GM23338 (cell line): ENCODE measurements at regions not wholly inside any gene's neighbourhood (a gene's known extent, or its start where the extent isn't known, plus 50 kb on each side); places are given as distances from the start of the nearest gene placed in this dataset.

Source experiments
- ATAC-seq: fragments of 200-7000 bp; cut with Tn5 transposase; 3 replicates; pipeline ENCODE4 v1.9.1; 2020
- DNase-seq: peaks from one replicate; pipeline ENCODE4 v3.0.0-alpha.2; 2015; ENCODE audit warnings: low spot score
- H2AFZ ChIP-seq: fragments of 200-600 bp; sonication (generic); 2 replicates; pipeline ENCODE4 v1.8.0; 2016; ENCODE audit warnings: antibody characterized with exemption, mild to moderate bottlenecking, moderate library complexity
- H3F3A ChIP-seq: fragments of 200-600 bp; sonication (generic); replicated peaks from 2 replicates; pipeline ENCODE4 v1.8.0; 2017; ENCODE audit warnings: antibody characterized with exemption, mixed run types, low read depth
- H3K27ac ChIP-seq: fragments of 200-600 bp; sonication (generic); 2 replicates; pipeline ENCODE4 v1.6.1; 2016; ENCODE audit warnings: low read depth
- H3K27me3 ChIP-seq: fragments of 200-600 bp; sonication (generic); 2 replicates; pipeline ENCODE4 v1.8.0; 2016; ENCODE audit warnings: mild to moderate bottlenecking, mixed run types, moderate library complexity; ENCODE audit not compliant: insufficient read depth
- H3K36me3 ChIP-seq: fragments of 200-600 bp; sonication (generic); 2 replicates; pipeline ENCODE4 v1.8.0; 2016; ENCODE audit warnings: mild to moderate bottlenecking; ENCODE audit not compliant: insufficient read depth
- H3K4me1 ChIP-seq: fragments of 200-600 bp; sonication (generic); 2 replicates; pipeline ENCODE4 v1.8.0; 2016; ENCODE audit warnings: mild to moderate bottlenecking, moderate library complexity; ENCODE audit not compliant: insufficient read depth
- H3K4me2 ChIP-seq: fragments of 200-600 bp; sonication (generic); 2 replicates; pipeline ENCODE4 v1.7.1; 2017; ENCODE audit warnings: mixed run types
- H3K4me3 ChIP-seq: fragments of 200-600 bp; sonication (generic); 2 replicates; pipeline ENCODE4 v1.6.1; 2016; ENCODE audit warnings: mixed run types
- H3K79me2 ChIP-seq: fragments of 200-600 bp; sonication (generic); replicated peaks from 2 replicates; pipeline ENCODE4 v1.8.0; 2017; ENCODE audit warnings: mild to moderate bottlenecking; ENCODE audit not compliant: insufficient read depth
- H3K9me2 ChIP-seq: fragments of 200-600 bp; sonication (generic); 2 replicates; pipeline ENCODE4 v1.8.0; 2017; ENCODE audit not compliant: insufficient read depth
- H4K20me1 ChIP-seq: fragments of 200-600 bp; sonication (generic); replicated peaks from 2 replicates; pipeline ENCODE4 v1.8.0; 2017; ENCODE audit warnings: mild to moderate bottlenecking; ENCODE audit not compliant: insufficient read depth
- H3K27ac Mint-ChIP-seq: 2 replicates; pipeline ENCODE4 v1.8.0; 2020; ENCODE audit warnings: inconsistent platforms, mild to moderate bottlenecking, moderate library complexity, mixed read lengths
- H3K27me3 Mint-ChIP-seq: 3 replicates; pipeline ENCODE4 v1.8.0; 2022; ENCODE audit warnings: low read depth, mild to moderate bottlenecking, moderate library complexity, mixed read lengths, inconsistent platforms; ENCODE audit not compliant: insufficient read depth, poor library complexity
- H3K36me3 Mint-ChIP-seq: 3 replicates; pipeline ENCODE4 v1.8.0; 2021; ENCODE audit warnings: low read depth, mild to moderate bottlenecking, inconsistent platforms, moderate library complexity, mixed read lengths
- H3K4me1 Mint-ChIP-seq: 3 replicates; pipeline ENCODE4 v1.8.0; 2020; ENCODE audit warnings: mild to moderate bottlenecking, inconsistent platforms, mixed read lengths
- H3K4me3 Mint-ChIP-seq: 3 replicates; pipeline ENCODE4 v1.8.0; 2021; ENCODE audit warnings: moderate library complexity, mild to moderate bottlenecking, inconsistent platforms, mixed read lengths
- H3K9me3 Mint-ChIP-seq: 3 replicates; pipeline ENCODE4 v1.8.0; 2020; ENCODE audit warnings: moderate library complexity, mild to moderate bottlenecking, inconsistent platforms, mixed read lengths
- CTCF ChIP-seq, 2 experiments: fragments of 200-600 bp in 1 of 2; sonication (generic) in 1 of 2; conservative IDR thresholded peaks; 2 replicates each; pipeline versions ENCODE4 v1.5.1 to v1.6.1; 2016 to 2017; ENCODE audit warnings: antibody characterized with exemption in 2 of 2, low read depth in 2 of 2, mild to moderate bottlenecking in 2 of 2, moderate library complexity in 1 of 2
- ETS1 ChIP-seq: IDR thresholded peaks from 2 replicates; pipeline ENCODE4 v1.6.1; 2016; ENCODE audit warnings: antibody characterized with exemption
- EZH2phosphoT487 ChIP-seq: fragments of 200-600 bp; sonication (generic); IDR thresholded peaks from one replicate; pipeline ENCODE4 v1.8.1; 2018; ENCODE audit warnings: antibody characterized with exemption; ENCODE audit not compliant: unreplicated experiment
- JUNB ChIP-seq: IDR thresholded peaks from one replicate; pipeline ENCODE4 v1.6.1; 2016; ENCODE audit warnings: antibody characterized with exemption; ENCODE audit not compliant: unreplicated experiment
- NANOG ChIP-seq: IDR thresholded peaks from 2 replicates; pipeline ENCODE4 v1.6.1; 2016; ENCODE audit warnings: antibody characterized with exemption, borderline replicate concordance
- POLR2AphosphoS5 ChIP-seq: IDR thresholded peaks from 2 replicates; pipeline ENCODE4 v1.6.1; 2016; ENCODE audit warnings: antibody characterized with exemption, low read depth
- STAT1 ChIP-seq: IDR thresholded peaks from one replicate; pipeline ENCODE4 v1.6.1; 2016; ENCODE audit warnings: antibody characterized with exemption; ENCODE audit not compliant: unreplicated experiment
- ZNF114 ChIP-seq: fragments of 250-450 bp; sonication (Bioruptor Pico); IDR thresholded peaks from 2 replicates; pipeline ENCODE4 v1.5.0; 2020; ENCODE audit warnings: mild to moderate bottlenecking, moderate library complexity
- ZNF462 ChIP-seq: fragments of 250-450 bp; sonication (Bioruptor Pico); IDR thresholded peaks from 2 replicates; pipeline ENCODE4 v1.5.0; 2020; ENCODE audit warnings: mild to moderate bottlenecking, moderate library complexity

GRCh38 chr6:85186546-85187175 lies 263.2 kb upstream of the NT5E start:
- Mint-ChIP-seq H3K9me3 (peaks cover 7% of the 10 kb centered on the region; the same call in 1 of the 3 replicates), H3K27ac (no peak overlapping the region), H3K27me3 (no peaks in the 10 kb centered on the region), H3K4me1 (peaks cover 11% of the 10 kb centered on the region), H3K4me3 (no peak overlapping the region), H3K36me3 (no peaks in the 10 kb centered on the region)
- Histone ChIP-seq H3K27ac (no peak overlapping the region), H3K79me2 (no peaks in the 10 kb centered on the region), H4K20me1 (no peaks in the 10 kb centered on the region), H3K4me3 (no peak overlapping the region), H3K27me3 (no peaks in the 10 kb centered on the region), H3F3A (no peaks in the 10 kb centered on the region), H3K4me2 (no peak overlapping the region), H3K36me3 (no peaks in the 10 kb centered on the region; the same call in 1 of the 2 replicates), H3K9me2 (peaks cover 15% of the 10 kb centered on the region), H2AFZ (no peak overlapping the region), H3K4me1 (no peaks in the 10 kb centered on the region)
- ATAC-seq = no peak
- DNase-seq = no peak
- no peak for TF ChIP-seq STAT1
- TF ChIP-seq EZH2phosphoT487 = no peak
- TF ChIP-seq NANOG = no peak
- no peak for TF ChIP-seq ZNF114 (CRISPR knock-in tag)
- TF ChIP-seq POLR2AphosphoS5 = no peak
- TF ChIP-seq ETS1 = no peak
- no peak for TF ChIP-seq JUNB
- TF ChIP-seq ZNF462 = no peak
- no peak for TF ChIP-seq CTCF (conservative IDR thresholded peaks at IDR 0.05; ENCODE audit: low read depth in 2 of 2)
